Mesenchymal stem cell (in vitro differentiated cells and primary cell): ENCODE measurements at regions not wholly inside any gene's neighbourhood (a gene's known extent, or its start where the extent isn't known, plus 50 kb on each side); places are given as distances from the start of the nearest gene placed in this dataset.

Experiments used
- DNase-seq: peaks from one replicate; pipeline ENCODE4 v3.0.0-alpha.2; 2013
- H2AFZ ChIP-seq: one replicate; pipeline ENCODE4 v1.6.1; 2013; ENCODE audit warnings: low read depth, mild to moderate bottlenecking, control low read depth, inconsistent platforms, low read length, moderate library complexity
- H2AK5ac ChIP-seq: 2 replicates; pipeline ENCODE4 v1.6.1; 2013; ENCODE audit warnings: low read length, moderate library complexity, mild to moderate bottlenecking, inconsistent platforms; ENCODE audit not compliant: severe bottlenecking
- H2BK120ac ChIP-seq: one replicate; pipeline ENCODE4 v1.6.1; 2013; ENCODE audit warnings: low read depth, mild to moderate bottlenecking, inconsistent platforms, low read length, moderate library complexity
- H2BK12ac ChIP-seq, 2 experiments: one replicate each; pipeline ENCODE4 v1.6.1; 2013; ENCODE audit warnings: inconsistent platforms in 2 of 2, low read length in 2 of 2, mild to moderate bottlenecking in 2 of 2, moderate library complexity in 2 of 2, control low read depth in 1 of 2
- H2BK15ac ChIP-seq: one replicate; pipeline ENCODE4 v1.6.1; 2013; ENCODE audit warnings: mild to moderate bottlenecking, low read depth, inconsistent platforms; ENCODE audit not compliant: poor library complexity, severe bottlenecking
- H2BK5ac ChIP-seq: 2 replicates; pipeline ENCODE4 v1.6.1; 2013; ENCODE audit warnings: low read depth, mild to moderate bottlenecking, low read length, control low read depth, inconsistent platforms; ENCODE audit not compliant: poor library complexity, severe bottlenecking
- H3K14ac ChIP-seq, 2 experiments: one replicate each; pipeline ENCODE4 v1.6.1; 2013; ENCODE audit warnings: inconsistent platforms in 2 of 2, low read length in 2 of 2, control low read depth in 1 of 2, mild to moderate bottlenecking in 1 of 2, moderate library complexity in 1 of 2
- H3K18ac ChIP-seq, 2 experiments: one replicate each; pipeline ENCODE4 v1.6.1; 2013; ENCODE audit warnings: inconsistent platforms in 2 of 2, low read length in 2 of 2, control low read depth in 1 of 2, low read depth in 1 of 2, mild to moderate bottlenecking in 1 of 2
- H3K23ac ChIP-seq, 2 experiments: one replicate each; pipeline ENCODE4 v1.6.1; 2013; ENCODE audit warnings: inconsistent platforms in 2 of 2, low read length in 2 of 2, mild to moderate bottlenecking in 2 of 2, moderate library complexity in 2 of 2, control low read depth in 1 of 2
- H3K27ac ChIP-seq: 2 replicates; pipeline ENCODE4 v1.5.1; 2013; ENCODE audit warnings: mild to moderate bottlenecking, moderate library complexity, low read length, control low read depth, inconsistent platforms; ENCODE audit not compliant: poor library complexity, severe bottlenecking
- H3K27me3 ChIP-seq, 2 experiments: 2 replicates each; pipeline versions ENCODE4 v1.6.1 to v1.7.0; 2013; ENCODE audit warnings: low read length in 2 of 2, mild to moderate bottlenecking in 2 of 2, moderate library complexity in 2 of 2, control low read depth in 1 of 2, inconsistent platforms in 1 of 2; ENCODE audit not compliant: control insufficient read depth in 1 of 2, insufficient read depth in 1 of 2
- H3K36me3 ChIP-seq, 2 experiments: 2 replicates each; pipeline versions ENCODE4 v1.6.1 to v1.7.0; 2013; ENCODE audit warnings: low read length in 2 of 2, control low read depth in 1 of 2, inconsistent platforms in 1 of 2, low read depth in 1 of 2, mild to moderate bottlenecking in 1 of 2; ENCODE audit not compliant: insufficient read depth in 2 of 2, control insufficient read depth in 1 of 2
- H3K4ac ChIP-seq, 2 experiments: one replicate each; pipeline ENCODE4 v1.6.1; 2013; ENCODE audit warnings: inconsistent platforms in 2 of 2, low read length in 2 of 2, mild to moderate bottlenecking in 2 of 2, moderate library complexity in 2 of 2, control low read depth in 1 of 2, low read depth in 1 of 2
- H3K4me1 ChIP-seq: 2 replicates; pipeline ENCODE4 v1.6.1; 2013; ENCODE audit warnings: low read depth, low read length, control low read depth; ENCODE audit not compliant: control insufficient read depth, insufficient read depth
- H3K4me2 ChIP-seq: 2 replicates; pipeline ENCODE4 v1.6.1; 2013; ENCODE audit warnings: low read length, mild to moderate bottlenecking, inconsistent platforms; ENCODE audit not compliant: poor library complexity, severe bottlenecking
- H3K4me3 ChIP-seq, 2 experiments: 2 replicates each; pipeline versions ENCODE4 v1.5.1 to v1.7.0; 2013; ENCODE audit warnings: low read length in 2 of 2, mild to moderate bottlenecking in 2 of 2, control low read depth in 1 of 2, low read depth in 1 of 2; ENCODE audit not compliant: insufficient read depth in 1 of 2
- H3K79me1 ChIP-seq: replicated peaks from 2 replicates; pipeline ENCODE4 v1.6.1; 2013; ENCODE audit warnings: mild to moderate bottlenecking, control low read depth, low read length, inconsistent platforms; ENCODE audit not compliant: poor library complexity, severe bottlenecking
- H3K9ac ChIP-seq: 2 replicates; pipeline ENCODE4 v1.7.0; 2013; ENCODE audit warnings: mild to moderate bottlenecking, low read length, moderate library complexity
- H3K9me3 ChIP-seq: 2 replicates; pipeline ENCODE4 v1.7.0; 2013; ENCODE audit warnings: mild to moderate bottlenecking, low read length; ENCODE audit not compliant: control insufficient read depth
- H4K8ac ChIP-seq: one replicate; pipeline ENCODE4 v1.6.1; 2013; ENCODE audit warnings: inconsistent platforms, mild to moderate bottlenecking, low read length, moderate library complexity
- H4K91ac ChIP-seq: one replicate; pipeline ENCODE4 v1.6.1; 2013; ENCODE audit warnings: mild to moderate bottlenecking, low read length, inconsistent platforms
- WGBS: methylation state at CpG from one replicate; pipeline ENCODE4 v1.1.7; 2013; ENCODE audit warnings: mixed read lengths; 5-methylcytosine and 5-hydroxymethylcytosine counted together

DNA sequence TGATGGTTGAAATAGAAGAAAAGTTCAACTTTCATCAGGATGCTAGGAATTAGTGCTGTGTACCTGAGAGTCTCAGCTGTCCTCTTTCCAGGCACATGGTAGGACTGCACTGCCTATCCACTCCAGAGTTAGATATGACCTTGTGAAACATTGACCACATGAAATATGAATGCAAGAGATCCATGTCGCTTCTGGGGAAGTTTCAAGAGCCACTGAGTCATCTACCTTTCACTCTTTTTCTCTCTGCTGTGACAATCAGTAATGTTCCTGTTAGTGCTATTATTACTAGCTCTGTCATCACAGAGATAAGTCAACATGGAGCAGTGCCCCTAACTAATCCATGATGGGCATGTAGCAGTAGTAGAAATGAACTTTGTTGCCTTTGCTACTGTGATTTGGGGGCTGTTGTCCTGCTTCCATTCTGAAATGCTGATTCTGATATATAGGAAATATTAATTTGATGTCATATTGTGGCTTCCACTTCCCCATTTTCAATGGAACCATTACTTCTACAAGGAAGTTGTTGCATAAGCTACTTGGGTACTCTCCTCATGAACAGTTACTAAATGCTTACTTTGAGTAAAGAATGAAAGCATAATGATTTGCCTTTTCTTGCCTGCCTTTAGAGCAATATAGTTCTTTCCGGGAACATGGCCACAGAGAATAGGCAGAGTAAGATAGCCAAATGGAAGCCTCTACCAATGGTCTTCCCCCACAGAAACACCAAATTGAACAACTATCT is 192.8 kb upstream of the ZNF521 start:
- Histone ChIP-seq H3K27ac (no peak overlapping the region), H2BK5ac (no peak overlapping the region), H4K91ac (no peak overlapping the region), H2AFZ (no peak overlapping the region), H3K14ac (no peak overlapping the region), H2BK12ac (no peak overlapping the region), H3K9me3 (no peaks in the 10 kb centered on the region), H3K23ac (no peak overlapping the region), H2BK120ac (no peak overlapping the region), H3K4me2 (no peak overlapping the region), H3K4me1 (no peaks in the 10 kb centered on the region), H3K4me3 (no peak overlapping the region), H2AK5ac (no peak overlapping the region), H3K27me3 (peaks cover 0 to 13% of the 10 kb centered on the region in 2 experiments), H3K36me3 (no peaks in the 10 kb centered on the region), H3K9ac (no peak overlapping the region), H3K18ac (no peak overlapping the region), H2BK15ac (no peak overlapping the region), H4K8ac (no peak overlapping the region), H3K4ac (no peak overlapping the region), H3K79me1 (no peaks in the 10 kb centered on the region)
- DNase-seq: no peak
- WGBS: 80% methylated on average over 2 of the region's 2 CpGs

GRCh38 chr18:25538175-25538922 is 186.4 kb upstream of the ZNF521 start:
- peaks cover 0 to 13% of the 10 kb centered on the region in 2 experiments for H3K27me3 ChIP-seq
- no peak overlapping the region for H3K9ac ChIP-seq
- no peak for DNase-seq
- no peak overlapping the region for H2BK120ac ChIP-seq
- WGBS: 90% methylated on average over 7 of the region's 7 CpGs
- no peak overlapping the region for H3K4me3 ChIP-seq
- H2BK15ac ChIP-seq: no peak overlapping the region
- no peak overlapping the region for H3K23ac ChIP-seq
- H3K36me3 ChIP-seq: no peaks in the 10 kb centered on the region
- no peak overlapping the region for H2AK5ac ChIP-seq
- H3K9me3 ChIP-seq: no peaks in the 10 kb centered on the region
- H4K91ac ChIP-seq: no peak overlapping the region
- no peak overlapping the region for H3K4ac ChIP-seq
- no peak overlapping the region for H3K14ac ChIP-seq
- H3K27ac ChIP-seq: no peak overlapping the region
- no peaks in the 10 kb centered on the region for H3K79me1 ChIP-seq
- H4K8ac ChIP-seq: no peak overlapping the region
- H3K4me1 ChIP-seq: no peaks in the 10 kb centered on the region
- no peak overlapping the region for H3K18ac ChIP-seq
- no peak overlapping the region for H2BK5ac ChIP-seq
- H2AFZ ChIP-seq: no peak overlapping the region
- no peak overlapping the region for H3K4me2 ChIP-seq
- no peak overlapping the region for H2BK12ac ChIP-seq

- no peaks in the 10 kb centered on the region for H3K4me1 ChIP-seq
- H2AFZ ChIP-seq: no peak overlapping the region
- H3K36me3 ChIP-seq: no peaks in the 10 kb centered on the region
- no peak overlapping the region for H3K23ac ChIP-seq
- H3K27ac ChIP-seq: no peak overlapping the region
- H3K14ac ChIP-seq: no peak overlapping the region
- 95% methylated on average over 1 of the region's 1 CpG for WGBS
- H3K18ac ChIP-seq: no peak overlapping the region
- H3K9ac ChIP-seq: no peak overlapping the region
- no peak overlapping the region for H3K4ac ChIP-seq
- DNase-seq: no peak
- no peak overlapping the region for H2BK12ac ChIP-seq
- H2AK5ac ChIP-seq: no peak overlapping the region
- no peak overlapping the region for H4K91ac ChIP-seq
- no peak overlapping the region for H2BK5ac ChIP-seq
- no peak overlapping the region for H3K4me2 ChIP-seq
- no peaks in the 10 kb centered on the region for H3K27me3 ChIP-seq
- no peak overlapping the region for H2BK120ac ChIP-seq
- H2BK15ac ChIP-seq: no peak overlapping the region
- H3K4me3 ChIP-seq: no peak overlapping the region
- no peak overlapping the region for H4K8ac ChIP-seq
- H3K9me3 ChIP-seq: peaks cover 4% of the 10 kb centered on the region
- H3K79me1 ChIP-seq: no peaks in the 10 kb centered on the region
These were observed 183.5 kb upstream of the ZNF521 start for GRCh38 chr18:25535495-25535894.

DNA sequence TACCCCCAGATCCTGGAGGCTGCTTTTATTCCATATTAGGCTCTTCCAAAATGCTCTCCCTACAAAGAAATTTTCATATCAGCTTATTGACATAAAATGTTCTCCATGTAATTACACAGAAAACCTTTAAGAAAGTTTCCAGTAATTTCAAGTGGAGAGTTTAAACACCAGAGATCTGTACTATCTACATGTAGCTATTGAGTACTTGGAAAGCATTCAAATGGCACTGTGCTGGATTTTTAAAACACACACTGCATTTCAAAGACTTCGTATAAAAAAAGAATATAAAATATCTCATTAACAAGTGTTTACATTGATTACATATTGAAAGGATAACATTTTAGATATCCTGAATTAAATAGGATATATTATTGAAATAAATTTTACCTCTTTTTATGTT is 182.4 kb upstream of the ZNF521 start:
- Histone ChIP-seq H3K4me3 (no peak overlapping the region), H3K9me3 (peaks cover 4% of the 10 kb centered on the region), H3K4me2 (no peak overlapping the region), H3K18ac (no peak overlapping the region), H2BK12ac (no peak overlapping the region), H3K27me3 (no peaks in the 10 kb centered on the region), H2BK120ac (no peak overlapping the region), H4K91ac (no peak overlapping the region), H3K79me1 (no peaks in the 10 kb centered on the region), H2AK5ac (no peak overlapping the region), H3K23ac (no peak overlapping the region), H2BK5ac (no peak overlapping the region), H3K4ac (no peak overlapping the region), H4K8ac (no peak overlapping the region), H3K4me1 (no peaks in the 10 kb centered on the region), H3K27ac (no peak overlapping the region), H2AFZ (no peak overlapping the region), H3K14ac (no peak overlapping the region), H3K9ac (no peak overlapping the region), H3K36me3 (no peaks in the 10 kb centered on the region), H2BK15ac (no peak overlapping the region)
- no peak for DNase-seq
- no CpG with 5 or more reads among the region's 1 CpG for WGBS
